Naive B cell (primary cell): ENCODE measurements at regions not wholly inside any gene's neighbourhood (a gene's known extent, or its start where the extent isn't known, plus 50 kb on each side); places are given as distances from the start of the nearest gene placed in this dataset.

ENCODE experiments used
- ATAC-seq, 2 donors: fragments of 150-1000 bp; cut with Tn5 transposase; 2 replicates each; pipeline ENCODE4 v1.10.0; 2021; ENCODE audit warnings: low read depth in 2 of 2, mild to moderate bottlenecking in 2 of 2, moderate library complexity in 2 of 2
- DNase-seq: peaks from one replicate; pipeline ENCODE4 v3.0.0; 2022
- H3K27ac Mint-ChIP-seq, 6 donors: one replicate each; pipeline ENCODE4 v1.8.0; 2020 to 2022; ENCODE audit warnings: mild to moderate bottlenecking in 6 of 6, mixed read lengths in 6 of 6, moderate library complexity in 5 of 6, inconsistent platforms in 2 of 6
- H3K27me3 Mint-ChIP-seq, 3 donors: one replicate each; pipeline ENCODE4 v1.8.0; 2021 to 2022; ENCODE audit warnings: mixed read lengths in 3 of 3, mild to moderate bottlenecking in 1 of 3
- H3K36me3 Mint-ChIP-seq, 2 donors: one replicate each; pipeline ENCODE4 v1.8.0; 2020 to 2022; ENCODE audit warnings: mixed read lengths in 2 of 2, inconsistent platforms in 1 of 2, mild to moderate bottlenecking in 1 of 2
- H3K4me1 Mint-ChIP-seq, 3 donors: one replicate each; pipeline ENCODE4 v1.8.0; 2020 to 2022; ENCODE audit warnings: mixed read lengths in 3 of 3, inconsistent platforms in 1 of 3, mild to moderate bottlenecking in 1 of 3, moderate library complexity in 1 of 3
- H3K4me3 Mint-ChIP-seq, 8 donors: one replicate each; pipeline ENCODE4 v1.8.0; 2020 to 2022; ENCODE audit warnings: mild to moderate bottlenecking in 8 of 8, mixed read lengths in 8 of 8, moderate library complexity in 8 of 8, inconsistent platforms in 2 of 8
- H3K9me3 Mint-ChIP-seq, 7 donors: one replicate each; pipeline ENCODE4 v1.8.0; 2020 to 2022; ENCODE audit warnings: mixed read lengths in 7 of 7, mild to moderate bottlenecking in 5 of 7, inconsistent platforms in 2 of 7, moderate library complexity in 1 of 7

- Mint-ChIP-seq H3K27me3 (peaks cover 60 to 71% (median 66%) of the 10 kb centered on the region in 3 donors), H3K4me3 (peak overlapping the region in 7 of 8 donors; percentile 48 to 75 (median 61)), H3K27ac (no peak overlapping the region), H3K9me3 (no peaks in the 10 kb centered on the region), H3K36me3 (no peaks in the 10 kb centered on the region), H3K4me1 (peaks cover 0 to 15% (median 0%) of the 10 kb centered on the region in 3 donors)
- ATAC-seq: peak; percentile 35 to 40
- peak; percentile 3 for DNase-seq
Measured at GRCh38 chr4:82044141-82044993, 329.4 kb downstream of the HNRNPD start.

GRCh38 chr4:82043809-82044137 lies 330.0 kb downstream of the HNRNPD start:
- peaks cover 0 to 15% (median 0%) of the 10 kb centered on the region in 3 donors for H3K4me1 Mint-ChIP-seq
- peaks cover 66 to 76% (median 71%) of the 10 kb centered on the region in 3 donors for H3K27me3 Mint-ChIP-seq
- H3K36me3 Mint-ChIP-seq: no peaks in the 10 kb centered on the region
- DNase-seq: no peak
- H3K27ac Mint-ChIP-seq: no peak overlapping the region
- no peak for ATAC-seq
- no peaks in the 10 kb centered on the region for H3K9me3 Mint-ChIP-seq
- H3K4me3 Mint-ChIP-seq: peak overlapping the region in 7 of 8 donors; percentile 27 to 81 (median 61)

- H3K9me3 Mint-ChIP-seq: no peaks in the 10 kb centered on the region
- DNase-seq (no peak), ATAC-seq (no peak)
- no peak overlapping the region for H3K27ac Mint-ChIP-seq
- H3K27me3 Mint-ChIP-seq: peaks cover 71 to 78% (median 76%) of the 10 kb centered on the region in 3 donors
- peak overlapping the region; percentile 27 to 81 (median 60) for H3K4me3 Mint-ChIP-seq
- no peaks in the 10 kb centered on the region for H3K36me3 Mint-ChIP-seq
- peaks cover 0 to 15% (median 0%) of the 10 kb centered on the region in 3 donors for H3K4me1 Mint-ChIP-seq
Measured at GRCh38 chr4:82043081-82043808, 330.5 kb downstream of the HNRNPD start.

- peaks cover 0 to 15% (median 0%) of the 10 kb centered on the region in 3 donors for H3K4me1 Mint-ChIP-seq
- peaks cover 71 to 73% (median 72%) of the 10 kb centered on the region in 3 donors for H3K27me3 Mint-ChIP-seq
- DNase-seq (no peak), ATAC-seq (no peak)
- H3K27ac Mint-ChIP-seq: no peak overlapping the region
- no peak overlapping the region for H3K4me3 Mint-ChIP-seq
- H3K9me3 Mint-ChIP-seq: no peaks in the 10 kb centered on the region
- H3K36me3 Mint-ChIP-seq: no peaks in the 10 kb centered on the region
Measured at GRCh38 chr4:82042042-82042441, 331.7 kb downstream of the HNRNPD start.

DNA sequence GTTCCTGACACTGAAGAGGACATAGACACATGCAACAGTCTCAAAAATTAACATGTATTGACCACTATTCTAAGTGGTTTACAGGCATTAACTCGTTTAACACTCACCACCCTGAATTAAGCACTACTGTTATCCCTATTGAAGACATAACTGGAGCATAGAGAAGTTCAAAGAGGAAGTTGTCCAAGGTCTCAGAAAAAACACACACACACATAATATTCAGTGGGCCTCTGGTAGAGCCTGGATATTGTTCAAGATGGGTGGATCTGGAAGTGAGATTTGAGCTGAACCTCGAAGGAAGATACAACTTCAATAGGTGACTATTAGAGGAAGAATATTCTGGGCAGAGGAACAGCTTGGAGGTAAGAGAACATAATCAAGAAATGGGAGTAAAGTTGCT lies 334.9 kb downstream of the HNRNPD start:
- Mint-ChIP-seq H3K4me3 (no peak overlapping the region), H3K27me3 (peaks cover 65 to 75% (median 73%) of the 10 kb centered on the region in 3 donors), H3K27ac (no peak overlapping the region), H3K4me1 (peaks cover 0 to 8% (median 0%) of the 10 kb centered on the region in 3 donors), H3K36me3 (no peaks in the 10 kb centered on the region), H3K9me3 (no peaks in the 10 kb centered on the region)
- no peak for ATAC-seq
- DNase-seq: no peak

- no peak for DNase-seq
- H3K27ac Mint-ChIP-seq: no peak overlapping the region
- H3K4me1 Mint-ChIP-seq: no peaks in the 10 kb centered on the region
- no peaks in the 10 kb centered on the region for H3K36me3 Mint-ChIP-seq
- ATAC-seq: no peak
- peaks cover 60 to 74% (median 71%) of the 10 kb centered on the region in 3 donors for H3K27me3 Mint-ChIP-seq
- no peaks in the 10 kb centered on the region for H3K9me3 Mint-ChIP-seq
- H3K4me3 Mint-ChIP-seq: no peak overlapping the region
Measured at GRCh38 chr4:82036181-82036580, 337.6 kb downstream of the HNRNPD start.

DNA sequence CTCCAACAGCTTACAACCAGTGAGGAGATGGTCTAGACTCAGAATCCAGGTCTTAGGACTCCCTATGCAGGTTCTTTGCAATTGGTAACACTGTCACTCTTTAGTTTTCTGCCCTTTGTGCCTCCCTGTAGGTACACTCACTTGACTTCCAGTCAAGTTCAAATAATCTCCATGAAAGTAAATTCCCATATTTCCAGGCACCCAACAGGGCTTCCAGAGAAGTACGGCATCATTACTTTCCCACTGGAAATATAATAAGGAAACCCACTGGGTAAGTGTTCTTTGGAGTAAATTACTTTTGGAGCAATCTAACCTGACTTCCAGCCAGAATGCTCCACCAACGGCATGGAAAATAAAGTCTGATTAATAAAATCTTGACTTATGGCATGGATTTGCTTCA lies 338.9 kb downstream of the HNRNPD start:
- ATAC-seq (no peak), DNase-seq (no peak)
- Mint-ChIP-seq H3K4me3 (no peak overlapping the region), H3K36me3 (no peaks in the 10 kb centered on the region), H3K27ac (no peak overlapping the region), H3K9me3 (no peaks in the 10 kb centered on the region), H3K4me1 (no peaks in the 10 kb centered on the region), H3K27me3 (peaks cover 51 to 71% (median 67%) of the 10 kb centered on the region in 3 donors)

DNA sequence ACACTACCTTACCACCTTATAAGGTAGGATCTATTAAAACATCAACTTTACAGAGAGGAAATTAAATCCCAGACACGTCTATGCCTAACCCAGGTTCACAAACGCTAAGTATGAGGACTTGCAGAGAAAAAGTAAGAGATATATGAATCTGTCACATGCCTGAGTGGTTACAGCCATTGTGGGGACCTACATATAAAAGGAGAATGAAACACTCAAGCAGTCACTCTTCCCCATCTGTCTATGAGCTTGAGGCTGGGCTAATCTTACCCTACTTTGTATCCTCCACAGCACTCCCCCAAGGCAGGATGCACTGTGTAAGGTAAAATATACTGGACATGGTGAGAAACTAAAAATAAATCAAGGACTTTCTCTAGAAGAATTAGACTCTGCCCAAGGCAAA lies 339.9 kb downstream of the HNRNPD start:
- DNase-seq (no peak), ATAC-seq (no peak)
- H3K4me1 Mint-ChIP-seq: no peaks in the 10 kb centered on the region
- no peak overlapping the region for H3K4me3 Mint-ChIP-seq
- H3K27me3 Mint-ChIP-seq: peaks cover 47 to 71% (median 60%) of the 10 kb centered on the region in 3 donors
- H3K27ac Mint-ChIP-seq: no peak overlapping the region
- H3K36me3 Mint-ChIP-seq: no peaks in the 10 kb centered on the region
- H3K9me3 Mint-ChIP-seq: no peaks in the 10 kb centered on the region

DNA sequence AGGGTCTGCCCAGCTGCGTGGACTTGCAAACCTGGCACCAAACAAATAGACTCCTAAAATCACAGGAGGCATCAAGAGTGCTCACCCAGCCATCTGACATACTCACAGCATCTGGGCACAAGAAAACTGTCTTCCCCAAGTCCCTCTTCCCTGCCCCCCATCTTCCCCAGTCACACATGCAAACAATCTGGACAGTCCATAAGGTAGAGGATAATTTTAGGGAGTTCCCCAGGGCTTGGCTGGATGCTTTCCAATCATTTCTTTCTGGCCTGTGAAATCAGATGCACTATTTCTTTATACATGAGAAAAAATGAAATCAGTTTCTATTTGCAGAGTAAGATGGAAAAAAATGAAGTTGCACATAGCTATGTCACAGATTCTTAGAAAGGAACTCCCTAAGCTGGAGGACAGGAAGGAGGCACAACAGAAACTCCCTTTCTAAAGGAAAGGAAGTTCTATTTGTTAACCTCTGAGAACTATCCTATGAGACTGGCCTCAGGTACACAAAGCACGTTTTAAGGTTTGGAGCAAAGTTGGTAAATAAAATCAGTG lies 342.3 kb downstream of the HNRNPD start:
- Mint-ChIP-seq H3K27ac (no peak overlapping the region), H3K9me3 (no peaks in the 10 kb centered on the region), H3K36me3 (no peaks in the 10 kb centered on the region), H3K27me3 (peaks cover 41 to 63% (median 54%) of the 10 kb centered on the region in 3 donors), H3K4me1 (no peaks in the 10 kb centered on the region), H3K4me3 (no peak overlapping the region)
- ATAC-seq (no peak), DNase-seq (no peak)

DNA sequence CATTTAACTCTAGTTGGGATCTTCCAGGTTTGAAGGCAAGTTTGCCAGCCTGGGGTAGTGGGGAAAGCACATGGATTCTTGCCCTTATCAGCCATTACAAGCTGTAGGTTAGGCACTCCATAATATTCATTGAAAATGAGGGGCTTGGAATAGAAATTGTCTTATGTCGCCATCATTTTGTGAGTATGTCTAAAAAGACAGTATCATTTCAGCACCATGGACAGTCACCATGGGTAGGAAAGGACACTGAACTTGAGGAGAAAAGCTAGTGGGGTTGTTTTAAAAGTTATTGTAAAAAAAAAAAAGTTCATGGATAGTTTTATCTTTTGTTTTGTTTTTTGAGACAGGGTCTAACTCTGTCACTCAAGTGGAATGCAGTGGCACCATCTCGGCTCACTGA lies 356.1 kb downstream of the HNRNPD start:
- Mint-ChIP-seq H3K4me1 (peaks cover 0 to 2% (median 0%) of the 10 kb centered on the region in 3 donors), H3K9me3 (peaks cover 8 to 37% (median 13%) of the 10 kb centered on the region in 7 donors), H3K36me3 (peaks cover 4 to 7% of the 10 kb centered on the region in 2 donors), H3K27ac (no peak overlapping the region), H3K4me3 (no peak overlapping the region), H3K27me3 (peaks cover 8 to 30% (median 13%) of the 10 kb centered on the region in 3 donors)
- ATAC-seq: no peak
- DNase-seq: peak; percentile 2

- peaks cover 0 to 5% of the 10 kb centered on the region in 2 donors for H3K36me3 Mint-ChIP-seq
- ATAC-seq (no peak), DNase-seq (no peak)
- no peaks in the 10 kb centered on the region for H3K4me1 Mint-ChIP-seq
- no peak overlapping the region for H3K4me3 Mint-ChIP-seq
- peaks cover 25 to 44% (median 42%) of the 10 kb centered on the region in 3 donors for H3K27me3 Mint-ChIP-seq
- no peak overlapping the region for H3K27ac Mint-ChIP-seq
- H3K9me3 Mint-ChIP-seq: peaks cover 4 to 34% (median 14%) of the 10 kb centered on the region in 7 donors
Measured at GRCh38 chr4:82005158-82005557, 368.6 kb downstream of the HNRNPD start.

- DNase-seq (no peak), ATAC-seq (no peak)
- Mint-ChIP-seq H3K27ac (no peak overlapping the region), H3K27me3 (peaks cover 5 to 12% (median 8%) of the 10 kb centered on the region in 3 donors), H3K4me1 (no peaks in the 10 kb centered on the region), H3K4me3 (no peak overlapping the region), H3K9me3 (peaks cover 3 to 15% (median 4%) of the 10 kb centered on the region in 7 donors), H3K36me3 (peaks cover 0 to 5% of the 10 kb centered on the region in 2 donors)
Measured at GRCh38 chr4:81997313-81997712, 376.5 kb downstream of the HNRNPD start.

DNA sequence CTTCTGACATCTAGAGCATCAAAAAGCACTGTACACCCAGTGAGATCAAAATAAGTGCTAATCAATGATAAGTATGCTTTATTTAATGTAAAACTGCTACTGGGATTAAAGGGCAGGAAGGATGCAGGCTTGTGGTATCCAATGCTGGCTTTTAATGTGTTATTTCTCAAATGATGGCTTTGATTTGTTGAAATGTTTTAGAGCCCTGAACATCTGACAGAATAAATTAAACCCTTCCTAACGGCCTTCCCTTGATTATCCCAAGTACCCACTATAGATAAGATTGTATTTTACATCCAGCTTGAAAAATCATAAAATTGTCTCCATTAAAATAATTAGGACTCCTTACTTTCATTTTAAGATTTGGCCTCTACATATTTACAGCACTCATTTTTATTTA lies 382.9 kb downstream of the HNRNPD start:
- H3K36me3 Mint-ChIP-seq: no peaks in the 10 kb centered on the region
- H3K9me3 Mint-ChIP-seq: no peaks in the 10 kb centered on the region
- no peak overlapping the region for H3K4me3 Mint-ChIP-seq
- ATAC-seq (no peak), DNase-seq (no peak)
- peaks cover 7 to 24% (median 19%) of the 10 kb centered on the region in 3 donors for H3K27me3 Mint-ChIP-seq
- no peak overlapping the region for H3K27ac Mint-ChIP-seq
- H3K4me1 Mint-ChIP-seq: no peaks in the 10 kb centered on the region
